GM21717 (cell line): ENCODE measurements at regions not wholly inside any gene's neighbourhood (a gene's known extent, or its start where the extent isn't known, plus 50 kb on each side); places are given as distances from the start of the nearest gene placed in this dataset.

Experiments used
- ATAC-seq: cut with Tn5 transposase; IDR thresholded peaks from one replicate; pipeline ENCODE4 v1.9.1; 2021; ENCODE audit warnings: mild to moderate bottlenecking, moderate library complexity; ENCODE audit not compliant: unreplicated experiment

- ATAC-seq, result no peak
Measured at GRCh38 chr10:61108915-61109314, 164.9 kb upstream of the RHOBTB1 start.

GRCh38 chr10:61100887-61101286 is 156.9 kb upstream of the RHOBTB1 start:
- no peak for ATAC-seq

GRCh38 chr10:61099756-61100155 is 155.8 kb upstream of the RHOBTB1 start:
- no peak for ATAC-seq

DNA sequence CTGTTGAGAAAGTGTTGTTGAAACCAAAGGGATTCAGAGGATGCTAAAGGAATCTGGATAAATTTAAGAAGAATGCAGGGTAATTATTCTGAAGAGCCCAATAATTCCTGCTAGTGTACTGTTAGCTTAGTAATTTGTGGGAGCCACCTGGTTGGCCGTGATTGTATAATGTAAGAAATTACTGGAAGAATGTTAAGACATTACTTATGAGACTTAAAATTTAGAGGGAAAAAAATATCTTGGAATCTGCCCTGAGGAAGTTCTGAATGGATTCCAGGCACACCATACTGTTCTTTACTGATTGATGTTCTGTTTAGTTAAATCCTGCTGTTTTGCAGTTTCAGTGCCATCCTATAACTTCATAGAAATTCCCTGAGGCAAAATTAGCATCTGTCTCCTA is 155.0 kb upstream of the RHOBTB1 start:
- ATAC-seq, result no peak

GRCh38 chr10:61097026-61097425 is 153.0 kb upstream of the RHOBTB1 start:
- ATAC-seq, result no peak

DNA sequence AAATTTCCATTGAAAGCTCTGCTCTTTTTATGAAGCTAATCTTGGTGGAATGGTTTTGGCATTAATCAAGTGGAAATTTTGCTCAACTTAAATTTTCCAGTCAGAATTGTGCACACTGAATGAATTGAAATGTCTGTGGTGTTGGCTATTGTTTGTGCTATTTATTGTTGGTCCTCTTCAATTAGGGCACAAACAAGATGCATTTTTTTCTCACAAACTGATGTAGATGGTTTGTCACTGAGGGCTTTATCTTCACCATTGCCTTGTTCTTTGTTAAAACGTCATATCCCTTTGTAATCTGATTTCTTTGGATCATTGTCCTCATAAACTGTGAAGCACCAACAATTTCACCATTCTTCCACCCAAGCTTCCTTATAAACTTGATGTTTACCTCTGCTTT is 152.1 kb upstream of the RHOBTB1 start:
- ATAC-seq, result no peak

DNA sequence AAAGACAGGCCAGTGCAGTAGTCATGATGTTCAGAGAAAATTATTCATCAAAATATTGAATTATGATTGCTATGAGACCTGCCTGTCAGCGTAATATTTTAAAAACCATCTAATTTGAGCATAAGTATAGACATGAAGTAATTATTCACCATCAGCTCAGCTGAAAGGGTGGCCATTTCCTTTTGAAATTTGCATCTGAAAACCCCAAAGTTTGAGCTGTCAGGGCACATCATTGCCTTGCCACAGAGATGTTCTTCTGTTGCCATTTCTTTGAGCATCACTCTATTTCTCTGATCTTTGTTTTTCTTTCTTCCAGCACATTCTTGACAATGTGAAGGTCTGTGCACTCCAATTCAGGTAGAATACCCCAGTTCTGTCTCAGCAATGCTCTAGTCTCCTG is 147.5 kb upstream of the RHOBTB1 start:
- ATAC-seq, result no peak

DNA sequence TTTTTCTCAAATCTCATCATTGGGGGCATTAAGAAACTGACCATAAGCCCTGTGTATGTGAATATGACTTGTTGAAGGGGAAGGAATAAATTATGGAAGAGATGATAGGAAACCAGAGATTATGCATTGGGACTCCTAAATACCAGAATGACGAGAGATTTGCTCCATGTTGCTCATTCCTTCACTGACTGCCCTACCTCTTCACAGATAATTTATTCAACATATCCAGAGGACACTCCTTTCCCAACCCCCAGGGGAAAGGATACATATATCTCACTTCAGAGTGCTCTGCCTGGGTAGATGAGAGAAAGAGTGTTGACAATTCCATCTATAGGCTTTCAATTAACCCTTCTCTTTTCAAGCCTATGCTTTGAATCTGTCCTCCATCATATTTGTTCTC is 145.3 kb upstream of the RHOBTB1 start:
- no peak for ATAC-seq

DNA sequence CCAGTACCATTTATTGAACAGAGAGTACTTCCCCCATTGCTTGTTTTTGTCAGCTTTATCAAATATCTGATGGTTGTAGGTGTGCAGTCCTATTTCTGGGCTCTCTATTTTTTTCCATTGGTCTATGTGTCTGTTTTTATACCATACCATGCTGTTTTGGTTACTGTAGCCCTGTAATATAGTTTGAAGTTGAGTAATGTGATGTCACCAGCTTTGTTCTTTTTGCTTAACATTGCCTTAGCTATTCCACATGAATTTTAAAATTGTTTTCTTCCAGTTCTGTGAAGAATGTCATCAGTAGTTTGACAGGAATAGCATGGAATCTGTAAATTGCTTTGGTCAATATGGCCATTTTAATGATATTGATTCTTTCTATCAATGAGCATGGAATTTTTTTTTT is 140.5 kb upstream of the RHOBTB1 start:
- no peak for ATAC-seq

GRCh38 chr10:61081301-61081700 is 137.3 kb upstream of the RHOBTB1 start:
- no peak for ATAC-seq

DNA sequence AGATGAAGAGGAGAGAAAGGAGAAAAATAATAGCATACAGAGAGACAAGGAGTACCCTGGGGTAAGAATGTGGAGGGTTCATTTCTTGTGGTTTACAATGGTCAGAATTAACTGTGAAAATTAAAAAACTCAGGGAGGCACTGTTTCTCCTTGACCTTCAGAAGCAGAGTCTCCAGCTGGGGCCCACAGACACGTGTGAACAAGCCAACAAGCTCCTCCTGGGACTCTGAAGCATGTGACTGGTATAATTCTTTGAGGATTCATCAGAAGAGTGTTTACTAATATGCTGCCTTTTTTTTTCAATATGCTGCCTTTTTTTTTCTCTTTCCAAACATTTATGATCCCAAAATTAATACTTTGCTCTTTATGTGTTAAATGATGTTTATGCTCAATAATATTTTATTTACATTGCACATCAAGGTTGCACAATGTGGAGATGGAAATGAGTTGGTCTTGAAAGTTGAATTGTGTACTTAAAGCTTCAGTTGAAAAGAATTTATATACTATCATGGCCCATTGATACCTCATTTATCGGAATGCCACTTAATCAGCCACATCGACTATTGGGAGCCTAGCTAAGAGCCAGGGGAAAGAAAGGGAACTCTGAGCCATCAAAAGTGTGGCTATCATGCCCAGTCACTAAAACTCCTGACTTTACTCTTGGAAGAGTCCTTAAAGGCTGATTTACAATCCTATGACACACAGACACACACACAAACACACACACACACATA is 134.7 kb upstream of the RHOBTB1 start:
- ATAC-seq, result no peak

GRCh38 chr10:61076572-61077114 is 132.7 kb upstream of the RHOBTB1 start:
- no peak for ATAC-seq

DNA sequence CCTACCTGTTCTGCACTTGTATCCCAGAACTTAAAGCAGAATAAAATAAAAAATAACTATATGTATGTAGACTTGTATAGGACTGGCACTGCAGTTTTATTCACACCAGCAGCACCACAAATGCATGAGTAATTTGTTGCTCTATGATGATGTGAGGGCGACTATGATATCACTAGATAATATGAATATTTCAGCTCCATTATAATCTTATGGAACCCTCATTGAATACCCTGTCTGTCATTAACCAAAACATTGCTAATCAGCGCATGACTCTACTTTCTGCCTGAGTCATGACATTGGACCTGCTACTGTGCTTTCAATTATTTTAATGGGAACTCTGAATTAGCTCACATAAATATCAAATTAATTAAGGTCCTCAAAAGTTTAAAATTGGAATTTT is 129.4 kb upstream of the RHOBTB1 start:
- no peak for ATAC-seq

DNA sequence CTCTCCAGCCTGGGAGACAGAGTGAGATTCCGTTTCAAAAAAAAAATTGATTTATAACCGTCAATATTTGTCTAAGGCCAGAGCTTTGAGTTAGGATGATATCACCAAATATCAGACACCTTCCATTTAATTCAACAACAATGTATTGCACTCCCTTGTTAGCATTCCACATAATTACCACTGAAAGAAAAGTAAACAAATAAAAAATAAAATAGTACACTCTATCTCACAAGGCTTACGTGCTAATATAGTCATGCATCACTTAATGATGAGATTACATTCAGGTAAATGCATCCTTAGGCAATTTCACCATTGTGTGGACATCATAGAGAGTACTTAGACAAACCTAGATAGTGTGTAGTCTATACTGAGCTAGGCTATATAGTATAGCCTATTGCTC is 127.6 kb upstream of the RHOBTB1 start:
- ATAC-seq, result no peak

DNA sequence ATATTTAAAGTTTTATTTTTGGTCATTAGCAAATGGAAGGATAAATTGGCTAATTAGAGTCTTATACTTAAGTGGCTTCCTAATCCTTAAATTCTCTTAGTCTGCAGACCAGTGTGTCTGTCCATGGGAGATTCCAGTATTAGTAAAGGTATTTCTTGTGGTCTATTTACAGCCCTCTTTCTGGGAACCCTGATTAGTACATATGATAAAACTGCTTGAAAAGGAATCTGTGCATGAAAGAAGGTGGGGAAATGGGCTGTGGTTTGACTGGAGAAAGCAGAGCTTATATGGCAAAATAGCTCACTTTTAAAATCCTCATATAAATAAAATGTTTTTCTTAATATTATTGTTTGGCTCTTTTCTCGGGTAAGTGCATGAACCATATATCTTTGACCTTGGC is 124.5 kb upstream of the RHOBTB1 start:
- ATAC-seq, result no peak

DNA sequence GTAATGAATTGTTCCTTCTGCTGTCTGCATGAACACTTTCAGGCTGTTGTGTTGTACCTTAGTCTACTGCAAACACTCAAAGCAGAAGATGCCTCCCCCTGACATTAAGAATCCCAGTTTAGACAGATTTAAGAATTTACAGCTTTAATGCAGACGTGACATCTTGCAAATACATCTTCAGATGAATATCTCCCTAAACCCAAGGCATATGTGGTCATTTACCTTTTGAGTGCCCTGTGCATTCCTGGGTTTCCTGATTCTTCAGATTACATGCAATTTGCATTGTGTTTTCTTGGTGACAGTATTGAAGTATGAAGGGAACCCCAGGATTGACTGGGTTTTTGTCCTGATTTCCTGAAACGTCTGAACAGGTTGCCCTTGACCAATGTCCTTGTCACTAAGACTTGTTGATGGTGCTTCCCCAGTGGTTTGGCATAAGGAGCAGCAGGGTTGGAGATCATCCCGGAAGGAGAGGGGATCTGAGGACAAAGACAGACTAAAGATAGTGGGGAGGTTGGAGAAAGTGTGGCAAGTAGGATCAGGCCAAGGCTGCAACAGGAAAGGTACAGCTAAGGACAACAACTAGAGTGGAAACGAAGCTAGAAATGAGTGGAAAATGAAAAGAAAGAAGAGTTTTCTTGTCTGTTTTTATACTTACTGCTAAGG is 123.8 kb upstream of the RHOBTB1 start:
- ATAC-seq, result no peak

- ATAC-seq, result no peak
Measured at GRCh38 chr10:61066661-61067344, 122.8 kb upstream of the RHOBTB1 start.

- no peak for ATAC-seq
Measured at GRCh38 chr10:61065051-61065450, 121.1 kb upstream of the RHOBTB1 start.

DNA sequence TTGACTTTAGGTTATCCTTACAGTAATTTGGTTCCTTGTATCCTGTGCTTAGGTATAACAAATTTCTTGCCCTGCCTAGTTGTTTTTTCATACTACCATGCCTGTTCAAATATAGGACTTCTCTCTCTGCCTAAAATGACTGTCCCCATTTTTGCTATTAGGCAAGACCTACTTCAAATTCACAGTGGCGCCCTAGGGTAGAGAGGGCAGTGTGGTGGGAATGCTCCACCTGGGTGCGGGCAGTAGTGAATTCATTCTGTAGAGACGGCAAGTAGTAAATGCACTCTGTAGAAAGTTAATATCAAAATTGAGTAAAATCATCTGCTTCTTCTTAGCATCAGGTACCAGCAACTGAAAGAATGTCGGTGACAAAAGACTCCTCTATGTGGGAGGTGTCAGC is 120.4 kb upstream of the RHOBTB1 start:
- no peak for ATAC-seq

DNA sequence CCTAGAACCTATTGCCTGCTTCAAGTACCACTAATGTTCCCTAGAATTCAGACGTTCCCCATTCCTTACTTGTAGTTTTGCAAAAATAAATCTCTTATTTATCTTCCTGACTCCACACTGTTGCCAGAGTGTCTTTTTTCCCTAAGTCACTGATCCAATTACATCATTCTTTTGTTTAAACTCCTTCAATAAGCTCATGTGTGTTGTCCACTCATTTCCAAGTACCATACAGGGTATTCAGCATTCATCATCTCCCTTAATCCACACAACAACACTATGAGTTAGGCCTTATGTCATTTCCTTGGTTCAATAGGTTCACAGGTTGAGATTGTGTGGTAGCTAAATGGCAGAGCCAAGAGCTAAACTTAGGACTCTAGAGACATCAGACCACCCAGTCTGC is 119.9 kb upstream of the RHOBTB1 start:
- no peak for ATAC-seq

- ATAC-seq, result no peak
Measured at GRCh38 chr10:61063034-61063433, 119.0 kb upstream of the RHOBTB1 start.

DNA sequence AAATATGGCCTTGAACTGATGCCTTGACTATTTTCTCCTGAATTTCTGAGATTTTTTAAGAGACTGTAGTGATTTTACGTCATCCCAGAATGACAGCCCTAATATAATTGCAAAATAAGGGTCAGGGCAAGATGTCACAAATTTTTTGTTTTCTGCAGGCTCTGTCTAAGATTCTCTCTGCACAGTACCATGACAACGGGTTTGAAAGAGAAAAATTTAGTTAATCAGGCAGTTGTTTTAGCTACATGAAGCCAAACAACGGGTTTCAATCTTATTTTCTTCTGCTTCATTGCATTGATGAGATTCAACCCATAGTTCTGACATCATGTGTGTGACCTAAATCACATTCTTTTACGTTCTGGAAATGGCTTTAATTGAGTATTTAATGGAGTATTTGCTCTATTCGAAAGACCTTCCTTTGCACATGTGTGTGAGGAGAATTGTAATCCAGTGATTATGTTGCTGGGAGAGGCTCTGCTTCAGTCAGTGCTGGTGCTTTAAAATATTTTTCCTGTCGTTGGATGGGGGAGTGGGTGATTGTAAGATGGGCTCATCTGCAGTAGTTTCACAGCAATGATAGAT is 118.0 kb upstream of the RHOBTB1 start:
- ATAC-seq, result no peak
